HT-29 (cell line): ENCODE measurements at regions not wholly inside any gene's neighbourhood (a gene's known extent, or its start where the extent isn't known, plus 50 kb on each side); places are given as distances from the start of the nearest gene placed in this dataset.

ENCODE experiments used
- DNase-seq: peaks from one replicate; pipeline ENCODE4 v3.0.0-alpha.2; 2015; ENCODE audit warnings: low spot score

DNA sequence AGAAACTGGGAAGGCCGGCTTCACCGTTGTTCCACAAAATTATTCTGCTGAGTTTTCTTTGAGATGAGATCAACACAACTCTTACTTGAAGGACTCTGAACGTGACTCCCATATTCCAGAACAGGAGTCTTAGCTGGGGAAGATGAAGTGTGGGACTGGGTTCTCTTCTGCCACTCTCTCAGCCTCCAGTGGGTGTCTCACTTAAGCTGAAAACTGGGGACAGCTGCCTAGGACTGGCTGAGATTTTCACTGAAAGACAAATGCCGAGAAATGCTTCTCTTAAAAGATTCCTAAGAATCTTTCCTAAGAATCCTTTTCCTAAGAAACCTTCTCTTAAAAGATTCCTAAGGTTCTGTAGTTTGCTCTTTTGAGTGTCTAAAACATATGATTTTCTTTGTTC is 156.6 kb upstream of the LHCGR start:
- DNase-seq, result peak; percentile 14

DNA sequence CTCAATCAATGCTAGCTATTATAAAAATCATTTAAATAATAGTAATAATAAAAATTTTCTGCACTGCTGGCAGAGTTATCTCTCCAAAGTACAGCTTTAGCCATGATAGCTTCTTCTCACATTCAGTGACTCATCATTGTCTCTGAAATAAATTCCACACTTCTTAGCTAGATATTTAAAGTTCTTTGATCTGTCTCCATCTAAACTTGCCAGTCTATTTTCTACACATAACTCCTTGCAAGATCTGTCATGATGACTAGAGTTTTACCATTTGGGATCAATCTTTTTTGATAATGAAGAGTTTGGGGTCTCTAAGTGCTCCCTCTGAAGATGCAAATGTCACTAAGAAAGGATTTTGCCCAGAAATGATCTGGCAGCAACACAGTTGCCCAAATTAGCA is 155.4 kb upstream of the LHCGR start:
- DNase-seq, result no peak

DNA sequence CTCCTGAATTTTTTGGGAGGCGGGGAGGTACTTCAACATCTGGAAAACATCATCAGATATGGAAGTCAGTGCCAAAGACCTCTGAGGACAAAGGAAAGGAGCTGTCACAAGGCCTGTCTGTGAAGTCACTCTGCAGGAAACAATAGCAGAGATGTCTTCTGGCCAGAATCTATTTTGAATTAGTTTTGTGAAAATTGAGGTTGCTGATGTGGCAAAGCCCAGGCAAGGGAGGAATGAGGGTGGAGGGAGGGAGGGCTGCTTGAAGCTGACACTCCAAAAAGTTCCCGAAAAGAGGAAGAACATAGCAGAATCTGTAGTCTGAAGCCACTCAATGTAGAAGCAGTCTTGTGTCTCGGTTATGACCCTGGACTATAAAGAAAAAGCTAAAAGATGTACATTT is 151.1 kb upstream of the LHCGR start:
- DNase-seq, result no peak

DNA sequence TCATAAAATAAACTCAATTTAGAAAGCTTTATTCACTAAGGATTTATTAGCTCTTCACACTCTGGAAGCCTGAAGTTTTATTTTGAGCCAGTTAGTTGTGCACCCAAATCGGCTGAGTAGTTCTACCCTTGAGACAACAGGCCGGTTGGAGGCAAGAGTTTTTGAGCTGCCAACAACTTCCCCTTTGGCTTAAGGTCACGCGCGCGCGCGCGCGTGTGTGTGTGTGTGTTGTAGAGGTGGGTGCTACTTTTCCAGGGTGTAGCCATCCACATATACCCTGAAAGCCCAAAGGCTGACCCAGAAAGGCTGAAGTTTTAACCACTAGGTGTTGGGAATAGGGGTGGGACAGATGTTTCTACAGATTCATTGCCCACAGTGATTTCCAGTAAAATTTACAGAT is 150.2 kb upstream of the LHCGR start:
- no peak for DNase-seq

- no peak for DNase-seq
Observed at GRCh38 chr2:48902521-48902920, 147.0 kb upstream of the LHCGR start.

- DNase-seq, result no peak
Observed at GRCh38 chr2:48901416-48901815, 145.9 kb upstream of the LHCGR start.

DNA sequence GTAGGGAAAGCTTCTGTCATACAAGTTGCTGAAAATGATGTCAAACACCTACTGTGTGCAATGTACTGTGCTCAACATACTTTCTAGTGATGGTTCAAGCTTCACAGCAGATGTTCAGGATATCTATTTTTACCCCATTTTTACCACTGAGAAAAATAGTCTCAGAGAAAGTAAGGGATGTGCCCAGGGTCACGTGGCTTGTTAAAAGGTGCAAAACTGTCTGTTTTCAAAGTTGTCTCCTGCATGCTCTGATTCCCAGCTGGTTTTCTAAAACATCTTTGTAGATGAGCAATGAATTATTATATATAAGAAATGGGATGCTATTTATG is 145.5 kb upstream of the LHCGR start:
- DNase-seq, result no peak

DNA sequence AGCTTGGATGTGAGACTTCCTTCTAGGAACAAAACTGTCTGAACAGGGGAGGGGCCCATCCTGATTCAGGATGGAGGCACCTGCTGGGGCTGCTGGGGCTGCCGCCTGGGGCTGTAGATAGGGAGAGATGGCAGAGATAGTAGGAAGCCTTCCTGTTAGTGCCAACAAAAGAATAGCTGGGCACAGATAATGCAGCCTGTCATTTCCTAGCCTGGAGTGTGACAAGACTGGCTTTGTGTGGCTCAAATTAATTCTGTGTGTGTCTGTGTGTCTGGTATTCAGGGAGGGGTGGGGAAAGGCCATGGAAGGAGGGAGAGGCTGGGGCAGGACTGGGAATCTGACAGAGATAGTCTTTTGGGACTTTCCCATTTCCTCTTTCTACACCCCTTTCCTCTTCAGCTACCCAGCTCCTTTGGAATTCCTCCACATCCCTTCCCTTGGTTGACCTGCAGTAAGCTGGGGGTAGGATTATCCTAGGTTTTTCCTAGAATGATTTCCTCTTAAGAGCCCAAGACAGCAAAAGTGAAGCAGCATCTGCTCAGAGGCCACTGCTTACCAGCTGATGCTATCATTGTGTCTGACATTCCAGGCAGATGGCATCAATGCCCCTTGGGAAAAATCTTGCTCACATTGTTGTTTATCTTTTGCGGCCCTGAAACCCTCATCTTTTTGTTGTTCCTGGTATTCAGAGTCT is 144.9 kb upstream of the LHCGR start:
- no peak for DNase-seq

DNA sequence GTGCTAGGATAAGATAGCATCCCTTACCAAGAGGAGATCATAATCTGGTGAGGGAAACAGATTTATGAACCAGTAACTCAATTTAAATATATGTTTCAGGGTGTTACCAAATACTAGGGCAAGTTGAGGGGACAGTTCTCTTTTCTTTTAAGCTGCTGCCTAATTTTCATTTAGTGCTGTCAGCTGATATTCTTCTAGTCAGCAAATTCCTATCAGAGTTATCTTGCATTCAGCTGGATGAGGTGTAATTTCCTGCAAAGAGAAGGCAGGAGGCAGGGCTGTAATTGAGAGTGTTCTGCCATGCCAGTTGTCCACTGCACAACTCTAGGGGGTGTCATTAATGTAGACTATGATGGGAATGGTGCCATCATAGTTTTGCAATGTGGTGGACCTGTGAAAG is 141.3 kb upstream of the LHCGR start:
- DNase-seq, result no peak

DNA sequence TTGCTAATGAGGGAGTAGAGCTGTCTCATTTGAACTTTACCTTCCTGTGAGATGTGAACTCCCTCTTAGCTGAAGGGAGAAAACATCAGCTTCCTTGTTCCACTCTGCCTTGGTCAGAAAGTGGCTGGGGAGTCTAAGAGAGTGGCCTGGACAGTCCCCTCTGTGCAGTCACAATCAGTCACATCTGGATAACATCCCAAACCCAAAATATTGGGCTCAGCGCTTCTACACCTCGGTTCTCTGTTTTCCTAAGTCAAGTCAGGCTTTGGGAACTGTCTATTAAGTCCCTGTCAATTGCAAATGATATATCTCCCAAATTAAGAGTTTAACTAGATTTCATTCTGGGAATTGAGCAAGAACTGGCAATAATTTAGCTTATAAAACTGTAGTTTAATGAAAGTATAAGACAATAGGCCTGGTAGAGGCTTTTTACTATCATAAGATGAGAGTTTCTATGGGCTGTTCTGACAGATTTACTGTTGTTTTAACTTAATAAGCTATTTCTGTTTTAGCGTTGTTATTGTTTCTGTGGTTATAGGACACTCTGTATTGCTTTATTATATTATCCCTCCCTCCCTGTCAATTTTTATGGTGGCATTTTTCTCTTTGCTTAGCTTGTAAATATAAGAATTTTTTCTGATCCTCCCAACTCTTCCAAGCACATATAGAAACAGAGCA is 135.1 kb upstream of the LHCGR start:
- DNase-seq, result no peak

- DNase-seq, result no peak
Observed at GRCh38 chr2:48888066-48888465, 132.5 kb upstream of the LHCGR start.

DNA sequence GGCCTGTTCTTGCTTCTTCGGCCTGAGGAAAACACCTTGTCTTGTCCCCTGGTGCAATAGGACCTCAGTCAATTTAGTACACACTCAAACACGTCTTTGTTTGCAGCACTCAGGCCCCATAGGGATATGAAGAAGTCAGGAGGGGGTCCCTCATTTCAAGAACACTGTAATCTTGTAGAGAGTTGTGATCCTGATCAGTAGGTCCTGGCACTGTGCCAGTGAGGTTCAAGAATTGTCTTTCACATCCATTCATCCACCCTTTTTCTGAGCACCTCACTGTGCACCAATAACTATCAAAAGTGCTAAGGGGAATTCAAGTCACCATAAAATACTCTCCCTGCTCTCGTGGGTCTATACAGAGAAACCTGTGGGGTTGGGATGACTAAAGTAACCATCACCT is 131.4 kb upstream of the LHCGR start:
- no peak for DNase-seq

DNA sequence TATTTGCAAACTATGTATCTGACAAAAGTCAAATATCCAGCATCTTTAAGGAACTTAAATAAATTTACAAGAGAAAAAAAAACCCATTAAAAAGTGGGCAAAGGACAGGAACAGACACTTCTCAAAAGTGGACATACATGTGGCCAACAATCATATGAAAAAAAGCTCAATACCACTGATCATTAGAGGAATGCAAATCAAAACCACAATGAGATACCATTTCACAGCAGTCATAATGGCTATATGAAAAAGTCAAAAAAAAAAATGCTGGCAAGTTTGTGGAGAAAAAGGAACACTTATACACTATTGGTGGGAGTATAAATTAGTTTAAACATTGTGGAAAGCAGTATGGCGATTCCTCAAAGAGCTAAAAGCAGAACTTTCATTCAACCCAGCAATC is 130.3 kb upstream of the LHCGR start:
- no peak for DNase-seq

GRCh38 chr2:48883661-48884060 is 128.1 kb upstream of the LHCGR start:
- no peak for DNase-seq

- no peak for DNase-seq
Observed at GRCh38 chr2:48874282-48874681, 118.8 kb upstream of the LHCGR start.

DNA sequence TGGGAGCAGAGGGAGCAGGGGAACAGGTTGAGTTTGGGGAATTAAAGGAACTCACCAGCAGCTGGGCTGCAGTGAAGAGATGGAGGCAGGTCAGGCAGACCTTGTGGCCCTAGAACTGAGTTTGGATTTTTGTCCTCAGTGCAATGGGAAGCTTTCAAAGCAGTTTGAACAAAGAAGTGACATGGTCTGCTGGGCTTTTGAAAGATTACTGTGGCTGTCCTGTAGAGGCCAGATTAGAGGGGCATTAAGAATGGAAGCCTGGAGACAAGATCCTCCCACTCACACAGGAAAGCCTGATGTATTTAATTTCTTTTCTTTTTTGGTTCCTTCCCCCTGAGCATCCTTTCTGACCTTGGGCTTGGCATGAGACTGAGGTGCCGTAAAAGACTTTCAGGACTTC is 118.1 kb upstream of the LHCGR start:
- DNase-seq, result no peak

DNA sequence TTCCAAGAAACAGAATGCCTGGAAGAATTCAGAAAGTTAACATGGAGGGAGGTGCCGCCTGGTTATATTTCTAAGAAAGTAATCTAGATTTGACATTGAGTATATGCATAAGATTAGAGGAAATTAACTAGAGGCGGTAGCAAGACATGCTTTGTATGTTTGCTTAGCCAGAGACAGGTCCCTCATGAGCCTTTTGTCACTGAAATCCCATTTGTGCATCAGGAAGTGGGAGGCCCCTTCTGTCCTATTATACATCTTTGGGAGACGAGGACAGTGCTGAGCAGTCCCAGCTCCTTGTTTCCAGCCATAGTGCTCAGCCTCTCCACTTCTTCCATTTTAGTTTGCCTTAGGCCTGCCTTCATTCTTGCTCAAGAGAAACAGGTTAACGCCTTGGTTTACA is 115.4 kb upstream of the LHCGR start:
- no peak for DNase-seq

- DNase-seq, result no peak
Observed at GRCh38 chr2:48870503-48870902, 115.0 kb upstream of the LHCGR start.

DNA sequence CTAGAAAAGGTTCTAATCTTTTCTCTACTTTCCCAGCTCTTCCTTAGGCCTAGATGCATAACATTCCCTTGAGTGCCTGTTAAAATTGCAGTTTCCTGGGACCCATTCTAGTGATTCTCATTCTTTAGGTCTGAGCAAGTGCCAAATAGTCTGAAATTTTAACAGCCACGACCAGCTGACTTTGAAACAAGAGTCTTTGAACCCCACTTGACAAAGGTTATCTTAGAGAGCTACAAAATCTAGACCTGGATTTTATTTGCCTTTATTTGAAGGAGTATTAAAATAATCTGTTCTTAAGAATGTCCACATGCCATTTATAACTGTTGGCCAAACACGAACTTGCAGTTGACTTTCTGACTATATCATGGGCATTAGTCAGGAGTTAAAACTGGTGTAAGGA is 110.2 kb upstream of the LHCGR start:
- DNase-seq, result no peak

- no peak for DNase-seq
Observed at GRCh38 chr2:48860380-48860779, 104.9 kb upstream of the LHCGR start.

DNA sequence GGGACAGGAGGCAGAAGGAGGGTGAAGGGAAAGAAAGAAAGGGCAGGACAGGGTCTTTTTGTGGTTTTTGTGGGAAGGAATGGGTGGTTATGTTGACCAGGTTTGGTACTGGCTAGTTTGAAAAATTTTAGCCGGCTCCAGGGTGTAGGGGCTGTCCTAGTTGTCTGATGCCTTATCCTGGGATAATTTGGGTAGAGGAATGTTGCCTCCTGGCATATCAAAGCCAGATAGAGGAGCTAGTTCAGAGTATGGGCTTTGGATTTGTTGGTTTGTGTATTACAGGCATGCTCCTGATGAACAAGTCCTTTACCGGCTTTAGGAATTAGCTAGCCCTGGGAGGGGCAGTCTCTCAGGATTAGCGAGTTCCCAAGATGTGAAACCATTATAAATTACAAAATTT is 101.1 kb upstream of the LHCGR start:
- DNase-seq, result no peak

DNA sequence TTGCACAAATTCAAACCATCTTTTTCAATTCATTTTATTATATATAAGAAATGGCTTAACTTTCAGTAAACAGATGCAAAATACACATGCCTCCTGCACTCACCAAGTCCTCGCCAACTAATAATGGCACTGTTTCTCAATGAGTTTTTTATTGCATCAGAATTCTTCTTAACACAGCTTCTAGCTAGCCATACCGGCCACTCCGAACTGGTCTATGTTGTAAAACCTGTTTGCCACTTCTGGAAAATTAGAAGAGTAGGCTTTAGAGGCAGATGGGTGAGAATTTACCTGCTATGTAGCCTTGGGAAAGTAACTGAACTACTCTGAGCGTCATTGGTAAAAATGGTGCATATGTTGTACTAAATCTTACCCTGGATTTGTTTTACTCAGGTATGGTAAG is 100.6 kb upstream of the LHCGR start:
- no peak for DNase-seq

DNA sequence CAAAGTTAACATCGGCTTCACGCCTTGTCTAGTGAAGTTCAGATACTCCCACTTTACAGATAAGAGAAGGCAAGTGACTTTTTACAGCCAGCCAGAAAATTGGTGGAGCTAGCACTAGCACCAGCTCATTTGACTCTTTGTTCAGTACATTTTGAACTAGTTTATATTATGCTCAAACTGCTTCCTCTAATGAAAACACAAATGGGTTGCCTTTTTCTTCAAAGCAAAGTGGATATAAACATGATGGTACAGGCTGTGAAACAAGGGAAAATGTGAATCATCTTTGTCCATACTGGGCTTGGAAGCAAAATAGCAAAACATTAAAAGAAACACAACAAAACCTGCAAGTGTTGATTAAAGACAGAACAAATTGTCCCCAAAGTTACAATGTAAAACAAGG is 99.6 kb upstream of the LHCGR start:
- no peak for DNase-seq

GRCh38 chr2:48854681-48855080 is 99.2 kb upstream of the LHCGR start:
- DNase-seq, result no peak
